SK-N-SH treated with all-trans-retinoic acid at 6 μM for 48 hours (cell line): ENCODE measurements at regions not wholly inside any gene's neighbourhood (a gene's known extent, or its start where the extent isn't known, plus 50 kb on each side); places are given as distances from the start of the nearest gene placed in this dataset.

ENCODE experiments used
- ARNTL ChIP-seq: fragments of 450-650 bp; formaldehyde crosslinking; IDR thresholded peaks from 2 replicates; pipeline ENCODE4 v1.5.0; 2020; ENCODE audit warnings: low read depth, mild to moderate bottlenecking, moderate library complexity, borderline replicate concordance
- CREB5 ChIP-seq: fragments of 250-450 bp; sonication (Bioruptor Pico); IDR thresholded peaks from 2 replicates; pipeline ENCODE4 v1.5.1; 2020; ENCODE audit warnings: low read depth, mild to moderate bottlenecking, moderate library complexity
- CSRNP3 ChIP-seq: fragments of 250-450 bp; sonication (Bioruptor Pico); IDR thresholded peaks from 2 replicates; pipeline ENCODE4 v1.5.1; 2021; ENCODE audit warnings: mild to moderate bottlenecking, moderate library complexity
- GLIS3 ChIP-seq: fragments of 250-450 bp; sonication (Bioruptor Pico); IDR thresholded peaks from 2 replicates; pipeline ENCODE4 v1.5.0; 2020; ENCODE audit warnings: mild to moderate bottlenecking, moderate library complexity
- OSR1 ChIP-seq: fragments of 250-450 bp; sonication (Bioruptor Pico); IDR thresholded peaks from 2 replicates; pipeline ENCODE4 v1.8.0; 2022; ENCODE audit warnings: moderate library complexity, mild to moderate bottlenecking, inconsistent platforms
- PATZ1 ChIP-seq: fragments of 250-450 bp; sonication (Bioruptor Pico); IDR thresholded peaks from 2 replicates; pipeline ENCODE4 v1.8.0; 2020; ENCODE audit warnings: mild to moderate bottlenecking, moderate library complexity, borderline replicate concordance
- RARB ChIP-seq: fragments of 250-450 bp; sonication (Bioruptor Pico); IDR thresholded peaks from 2 replicates; pipeline ENCODE4 v1.8.0; 2021; ENCODE audit warnings: mild to moderate bottlenecking, moderate library complexity
- TOX ChIP-seq: fragments of 250-450 bp; sonication (Bioruptor Pico); IDR thresholded peaks from 2 replicates; pipeline ENCODE4 v1.8.0; 2021; ENCODE audit warnings: mild to moderate bottlenecking, moderate library complexity, borderline replicate concordance
- TSHZ2 ChIP-seq: fragments of 250-450 bp; sonication (Bioruptor Pico); IDR thresholded peaks from 2 replicates; pipeline ENCODE4 v1.5.0; 2020; ENCODE audit warnings: mild to moderate bottlenecking, moderate library complexity
- ZC3H10 ChIP-seq: fragments of 250-450 bp; sonication (Bioruptor Pico); IDR thresholded peaks from 2 replicates; pipeline ENCODE4 v1.5.1; 2021; ENCODE audit warnings: mild to moderate bottlenecking, moderate library complexity
- ZFP30 ChIP-seq: fragments of 450-650 bp; formaldehyde crosslinking; IDR thresholded peaks from 2 replicates; pipeline ENCODE4 v1.5.0; 2022; ENCODE audit warnings: mild to moderate bottlenecking, moderate library complexity
- ZNF565 ChIP-seq: fragments of 450-650 bp; formaldehyde crosslinking; conservative IDR thresholded peaks from 2 replicates; pipeline ENCODE4 v1.5.0; 2020; ENCODE audit warnings: low read depth, mild to moderate bottlenecking, moderate library complexity
- ZNF70 ChIP-seq: fragments of 450-650 bp; formaldehyde crosslinking; IDR thresholded peaks from 2 replicates; pipeline ENCODE4 v1.5.0; 2020; ENCODE audit warnings: mild to moderate bottlenecking, moderate library complexity
- ZNF8 ChIP-seq: fragments of 450-650 bp; formaldehyde crosslinking; IDR thresholded peaks from 2 replicates; pipeline ENCODE4 v1.5.0; 2020; ENCODE audit warnings: mild to moderate bottlenecking, moderate library complexity

- TF ChIP-seq TOX (CRISPR knock-in tag): no peak
- no peak for TF ChIP-seq ZNF70 (CRISPR knock-in tag)
- TF ChIP-seq TSHZ2: no peak
- no peak for TF ChIP-seq GLIS3 (CRISPR knock-in tag)
- TF ChIP-seq PATZ1: no peak
- TF ChIP-seq ZNF565: no peak
- no peak for TF ChIP-seq ARNTL (CRISPR knock-in tag)
- TF ChIP-seq CREB5: no peak
- no peak for TF ChIP-seq ZC3H10 (CRISPR knock-in tag)
- TF ChIP-seq ZFP30 (CRISPR knock-in tag): no peak
- TF ChIP-seq OSR1 (CRISPR knock-in tag): no peak
- TF ChIP-seq CSRNP3 (CRISPR knock-in tag): no peak
- no peak for TF ChIP-seq RARB
- no peak for TF ChIP-seq ZNF8 (CRISPR knock-in tag)
Observed at GRCh38 chr4:156596706-156597329, 374.8 kb downstream of the PDGFC start.
